ENCODE measurements at regions not wholly inside any gene's neighbourhood (a gene's known extent, or its start where the extent isn't known, plus 50 kb on each side); places are given as distances from the start of the nearest gene placed in this dataset.

- Histone ChIP-seq H3K27me3 (ENCODE audit: insufficient read depth, poor library complexity, severe bottlenecking) (no peaks in the 10 kb centered on the region), H3K27ac (replicated peaks) (no peak overlapping the region), H3K4me3 (replicated peaks; ENCODE audit: insufficient read depth, low read length) (no peak overlapping the region)
- no peak for DNase-seq (ENCODE audit: low read depth in 1 of 2, low spot score in 1 of 2)
- no peak for TF ChIP-seq SPI1 (IDR thresholded peaks at IDR 0.05; ENCODE audit: borderline replicate concordance, low read depth)
- TF ChIP-seq REST (IDR thresholded peaks at IDR 0.05; ENCODE audit: insufficient replicate concordance, low read depth), result no peak
- no peak for TF ChIP-seq GABPA (IDR thresholded peaks at IDR 0.05; ENCODE audit: low read depth)
Observed at GRCh38 chr5:4542145-4542778, 597.9 kb upstream of the ADAMTS16 start.

GRCh38 chr5:4544049-4544670, 596.0 kb upstream of the ADAMTS16 start:
- Histone ChIP-seq H3K27ac (replicated peaks) (no peak overlapping the region), H3K4me3 (replicated peaks; ENCODE audit: insufficient read depth, low read length) (no peak overlapping the region)
- no peak for TF ChIP-seq POLR2AphosphoS5 (IDR thresholded peaks at IDR 0.05; ENCODE audit: low read depth)

GRCh38 chr5:4547547-4547946, 592.6 kb upstream of the ADAMTS16 start:
- Histone ChIP-seq H3K4me3 (replicated peaks; ENCODE audit: insufficient read depth, low read length) (no peak overlapping the region), H3K27me3 (ENCODE audit: insufficient read depth, poor library complexity, severe bottlenecking) (no peaks in the 10 kb centered on the region), H3K27ac (replicated peaks) (no peak overlapping the region)
- no peak for DNase-seq (ENCODE audit: low read depth in 1 of 2, low spot score in 1 of 2)
- TF ChIP-seq CTCF (IDR thresholded peaks at IDR 0.05; ENCODE audit: insufficient read depth, low read length), result no peak
- no peak for TF ChIP-seq GABPA (IDR thresholded peaks at IDR 0.05; ENCODE audit: low read depth)
- no peak for TF ChIP-seq REST (IDR thresholded peaks at IDR 0.05; ENCODE audit: insufficient replicate concordance, low read depth)
- TF ChIP-seq POLR2AphosphoS5 (IDR thresholded peaks at IDR 0.05; ENCODE audit: low read depth), result no peak
- TF ChIP-seq SPI1 (IDR thresholded peaks at IDR 0.05; ENCODE audit: borderline replicate concordance, low read depth), result no peak

More at GRCh38 chr5:4544049-4544670, 596.0 kb upstream of the ADAMTS16 start:
- no peaks in the 10 kb centered on the region for H3K27me3 ChIP-seq (ENCODE audit: insufficient read depth, poor library complexity, severe bottlenecking)
- DNase-seq (ENCODE audit: low read depth in 1 of 2, low spot score in 1 of 2), result no peak

GRCh38 chr5:4548341-4548740, 591.8 kb upstream of the ADAMTS16 start:
- no peak for DNase-seq (ENCODE audit: low read depth in 1 of 2, low spot score in 1 of 2)
- H3K27ac ChIP-seq (replicated peaks), result no peak overlapping the region
- H3K27me3 ChIP-seq (ENCODE audit: insufficient read depth, poor library complexity, severe bottlenecking), result no peaks in the 10 kb centered on the region
- TF ChIP-seq REST (IDR thresholded peaks at IDR 0.05; ENCODE audit: insufficient replicate concordance, low read depth) (no peak), GABPA (IDR thresholded peaks at IDR 0.05; ENCODE audit: low read depth) (no peak), SPI1 (IDR thresholded peaks at IDR 0.05; ENCODE audit: borderline replicate concordance, low read depth) (no peak), POLR2AphosphoS5 (IDR thresholded peaks at IDR 0.05; ENCODE audit: low read depth) (no peak), CTCF (IDR thresholded peaks at IDR 0.05; ENCODE audit: insufficient read depth, low read length) (no peak)
- no peak overlapping the region for H3K4me3 ChIP-seq (replicated peaks; ENCODE audit: insufficient read depth, low read length)
